Gastroesophageal sphincter (tissue), 3 donors: ENCODE measurements at regions not wholly inside any gene's neighbourhood (a gene's known extent, or its start where the extent isn't known, plus 50 kb on each side); places are given as distances from the start of the nearest gene placed in this dataset.

ENCODE experiments used
- CTCF ChIP-seq, 4 experiments: fragments of 200-600 bp in 2 of 4; fragments of 450-650 bp in 2 of 4; sonication (generic) in 1 of 4; IDR thresholded peaks; one replicate each; pipeline ENCODE4 v1.5.1; 2017 to 2019; ENCODE audit warnings: antibody characterized with exemption in 4 of 4, mild to moderate bottlenecking in 2 of 4, moderate library complexity in 2 of 4
- POLR2AphosphoS5 ChIP-seq: sonication (generic); formaldehyde crosslinking; IDR thresholded peaks from one replicate; pipeline ENCODE4 v1.6.1; 2017; ENCODE audit warnings: antibody characterized with exemption

GRCh38 chr6:67811239-67812037 lies 823.6 kb upstream of the ADGRB3 start:
- TF ChIP-seq CTCF (IDR thresholded peaks at IDR 0.05): no peak
- no peak for TF ChIP-seq POLR2AphosphoS5
